Activated CD8-positive, alpha-beta memory T cell treated with anti-CD3 and anti-CD28 coated beads, Interleukin-2, amount 10 ng/mL, durations not matched to agents 7 days and 5 days (primary cell): ENCODE measurements at regions not wholly inside any gene's neighbourhood (a gene's known extent, or its start where the extent isn't known, plus 50 kb on each side); places are given as distances from the start of the nearest gene placed in this dataset.
A peak's percentile ranks its signal among the peaks of the same experiment; 100 is the strongest.
"Not testable (repeated sequence)": the region's sequence is repeated elsewhere in the genome, so short reads cannot be mapped to it uniquely, and the experiment has no call there.

ENCODE experiments used
- ATAC-seq: fragments of 150-1000 bp; cut with Tn5 transposase; one replicate; pipeline ENCODE4 v1.10.0; 2021; ENCODE audit warnings: moderate library complexity
- CTCF ChIA-PET: fragments of 350-600 bp; sonication (Branson Sonifier 250); formaldehyde crosslinking; loops from one replicate; lab custom pipeline; 2021; ENCODE audit warnings: antibody characterized with exemption; lab: Charles Lee
- DNase-seq: peaks from one replicate; pipeline ENCODE4 v3.0.0-alpha.2; 2020
- H3K27ac Mint-ChIP-seq: one replicate; pipeline ENCODE4 v1.8.0; 2021; ENCODE audit warnings: mild to moderate bottlenecking, mixed read lengths
- H3K27me3 Mint-ChIP-seq: one replicate; pipeline ENCODE4 v1.8.0; 2021; ENCODE audit warnings: mixed read lengths
- H3K36me3 Mint-ChIP-seq: one replicate; pipeline ENCODE4 v1.8.0; 2021; ENCODE audit warnings: mild to moderate bottlenecking, mixed read lengths
- H3K4me1 Mint-ChIP-seq: one replicate; pipeline ENCODE4 v1.8.0; 2021; ENCODE audit warnings: mixed read lengths
- H3K4me3 Mint-ChIP-seq: one replicate; pipeline ENCODE4 v1.8.0; 2021; ENCODE audit warnings: mild to moderate bottlenecking, moderate library complexity, mixed read lengths
- H3K9me3 Mint-ChIP-seq: one replicate; pipeline ENCODE4 v1.8.0; 2022; ENCODE audit warnings: low read depth, mixed read lengths

- ATAC-seq = peak; percentile 99
- CTCF ChIA-PET, H3K4me3 Mint-ChIP-seq, H3K36me3 Mint-ChIP-seq, H3K4me1 Mint-ChIP-seq, H3K27me3 Mint-ChIP-seq, H3K9me3 Mint-ChIP-seq, H3K27ac Mint-ChIP-seq, DNase-seq: not testable (repeated sequence)
Observed at GRCh38 chrX:3881898-3882552, 168.6 kb upstream of the PRKX start.

- H3K9me3 Mint-ChIP-seq, H3K27ac Mint-ChIP-seq, H3K27me3 Mint-ChIP-seq, H3K36me3 Mint-ChIP-seq, DNase-seq, H3K4me1 Mint-ChIP-seq, CTCF ChIA-PET, H3K4me3 Mint-ChIP-seq: not testable (repeated sequence)
- ATAC-seq = peak; percentile 39
Observed at GRCh38 chrX:3881255-3881895, 167.9 kb upstream of the PRKX start.

- ATAC-seq, DNase-seq, H3K27ac Mint-ChIP-seq, H3K4me1 Mint-ChIP-seq, H3K9me3 Mint-ChIP-seq, H3K27me3 Mint-ChIP-seq, H3K4me3 Mint-ChIP-seq, H3K36me3 Mint-ChIP-seq, CTCF ChIA-PET: not testable (repeated sequence)
Observed at GRCh38 chrX:3876393-3876792, 162.9 kb upstream of the PRKX start.

- H3K36me3 Mint-ChIP-seq, H3K4me1 Mint-ChIP-seq, H3K4me3 Mint-ChIP-seq, ATAC-seq, H3K9me3 Mint-ChIP-seq, DNase-seq, CTCF ChIA-PET, H3K27me3 Mint-ChIP-seq, H3K27ac Mint-ChIP-seq: not testable (repeated sequence)
Observed at GRCh38 chrX:3875638-3876037, 162.2 kb upstream of the PRKX start.

- CTCF ChIA-PET, H3K4me1 Mint-ChIP-seq, DNase-seq, H3K4me3 Mint-ChIP-seq, ATAC-seq, H3K27me3 Mint-ChIP-seq, H3K27ac Mint-ChIP-seq, H3K36me3 Mint-ChIP-seq, H3K9me3 Mint-ChIP-seq: not testable (repeated sequence)
Observed at GRCh38 chrX:3872226-3872879, 158.9 kb upstream of the PRKX start.

- H3K27me3 Mint-ChIP-seq, H3K4me3 Mint-ChIP-seq, DNase-seq, H3K9me3 Mint-ChIP-seq, CTCF ChIA-PET, H3K36me3 Mint-ChIP-seq, H3K27ac Mint-ChIP-seq, ATAC-seq, H3K4me1 Mint-ChIP-seq: not testable (repeated sequence)
Observed at GRCh38 chrX:3867067-3867831, 153.8 kb upstream of the PRKX start.

- H3K27ac Mint-ChIP-seq, DNase-seq, H3K27me3 Mint-ChIP-seq, ATAC-seq, H3K36me3 Mint-ChIP-seq, H3K4me3 Mint-ChIP-seq, H3K9me3 Mint-ChIP-seq, CTCF ChIA-PET, H3K4me1 Mint-ChIP-seq: not testable (repeated sequence)
Observed at GRCh38 chrX:3858332-3858731, 144.9 kb upstream of the PRKX start.

GRCh38 chrX:3843522-3844145, 130.2 kb upstream of the PRKX start:
- H3K4me3 Mint-ChIP-seq, CTCF ChIA-PET, H3K27me3 Mint-ChIP-seq, H3K9me3 Mint-ChIP-seq, H3K4me1 Mint-ChIP-seq, H3K36me3 Mint-ChIP-seq, H3K27ac Mint-ChIP-seq, DNase-seq: not testable (repeated sequence)
- peak; percentile 94 for ATAC-seq

GRCh38 chrX:3842822-3843521, 129.5 kb upstream of the PRKX start:
- H3K9me3 Mint-ChIP-seq, H3K27me3 Mint-ChIP-seq, H3K36me3 Mint-ChIP-seq, CTCF ChIA-PET, H3K4me1 Mint-ChIP-seq: not testable (repeated sequence)
- DNase-seq = peak; percentile 57
- peak overlapping the region; percentile 44 for H3K4me3 Mint-ChIP-seq
- ATAC-seq = peak; percentile 73
- peak overlapping the region; percentile 52 for H3K27ac Mint-ChIP-seq

- H3K4me1 Mint-ChIP-seq, ATAC-seq, H3K36me3 Mint-ChIP-seq, H3K9me3 Mint-ChIP-seq, H3K27me3 Mint-ChIP-seq, H3K27ac Mint-ChIP-seq, CTCF ChIA-PET, DNase-seq, H3K4me3 Mint-ChIP-seq: not testable (repeated sequence)
Observed at GRCh38 chrX:3838754-3839153, 125.3 kb upstream of the PRKX start.

GRCh38 chrX:3837958-3838643, 124.7 kb upstream of the PRKX start:
- H3K9me3 Mint-ChIP-seq, DNase-seq, H3K27me3 Mint-ChIP-seq, H3K27ac Mint-ChIP-seq, H3K4me3 Mint-ChIP-seq, CTCF ChIA-PET, ATAC-seq, H3K36me3 Mint-ChIP-seq, H3K4me1 Mint-ChIP-seq: not testable (repeated sequence)

GRCh38 chrX:3837211-3837610, 123.8 kb upstream of the PRKX start:
- H3K27ac Mint-ChIP-seq, H3K27me3 Mint-ChIP-seq, DNase-seq, H3K4me1 Mint-ChIP-seq, H3K9me3 Mint-ChIP-seq, CTCF ChIA-PET, H3K36me3 Mint-ChIP-seq, ATAC-seq, H3K4me3 Mint-ChIP-seq: not testable (repeated sequence)
